GM18909 (cell line): ENCODE measurements at regions not wholly inside any gene's neighbourhood (a gene's known extent, or its start where the extent isn't known, plus 50 kb on each side); places are given as distances from the start of the nearest gene placed in this dataset.

ENCODE experiments used
- ATAC-seq: cut with Tn5 transposase; IDR thresholded peaks from one replicate; pipeline ENCODE4 v1.9.1; 2021; ENCODE audit warnings: mild to moderate bottlenecking; ENCODE audit not compliant: unreplicated experiment, poor library complexity

- ATAC-seq, result no peak
Measured at GRCh38 chr6:106773996-106774629, 144.7 kb downstream of the QRSL1 start.

- no peak for ATAC-seq
Measured at GRCh38 chr6:106773522-106773921, 144.1 kb downstream of the QRSL1 start.

GRCh38 chr6:106772270-106773142 lies 143.1 kb downstream of the QRSL1 start:
- ATAC-seq, result no peak

- ATAC-seq, result no peak
Measured at GRCh38 chr6:106771822-106772221, 142.4 kb downstream of the QRSL1 start.

- no peak for ATAC-seq
Measured at GRCh38 chr6:106770663-106771062, 141.3 kb downstream of the QRSL1 start.

- no peak for ATAC-seq
Measured at GRCh38 chr6:106770081-106770480, 140.7 kb downstream of the QRSL1 start.

- no peak for ATAC-seq
Measured at GRCh38 chr6:106767271-106767670, 137.9 kb downstream of the QRSL1 start.

GRCh38 chr6:106766201-106766600 lies 136.8 kb downstream of the QRSL1 start:
- ATAC-seq, result no peak

- ATAC-seq, result no peak
Measured at GRCh38 chr6:106765496-106765895, 136.1 kb downstream of the QRSL1 start.

GRCh38 chr6:106764353-106764980 lies 135.1 kb downstream of the QRSL1 start:
- no peak for ATAC-seq

GRCh38 chr6:106763361-106763760 lies 134.0 kb downstream of the QRSL1 start:
- ATAC-seq, result no peak

GRCh38 chr6:106761160-106761559 lies 131.8 kb downstream of the QRSL1 start:
- no peak for ATAC-seq

- no peak for ATAC-seq
Measured at GRCh38 chr6:106759112-106759511, 129.7 kb downstream of the QRSL1 start.

GRCh38 chr6:106757722-106758467 lies 128.5 kb downstream of the QRSL1 start:
- ATAC-seq, result no peak

GRCh38 chr6:106757267-106757666 lies 127.9 kb downstream of the QRSL1 start:
- no peak for ATAC-seq

GRCh38 chr6:106754215-106754614 lies 124.8 kb downstream of the QRSL1 start:
- no peak for ATAC-seq

GRCh38 chr6:106752641-106753040 lies 123.3 kb downstream of the QRSL1 start:
- ATAC-seq, result no peak

- no peak for ATAC-seq
Measured at GRCh38 chr6:106751501-106752252, 122.3 kb downstream of the QRSL1 start.

- ATAC-seq, result no peak
Measured at GRCh38 chr6:106750946-106751345, 121.6 kb downstream of the QRSL1 start.
